GM10266 (cell line): ENCODE measurements at regions not wholly inside any gene's neighbourhood (a gene's known extent, or its start where the extent isn't known, plus 50 kb on each side); places are given as distances from the start of the nearest gene placed in this dataset.

ENCODE experiments used
- DNase-seq: peaks from one replicate; pipeline ENCODE4 v3.0.0; 2012; ENCODE audit errors: extremely low spot score
- TF ChIP-seq, protein P1 (sequence below): IDR thresholded peaks from 2 replicates; pipeline ENCODE4 v1.5.1; 2012; ENCODE audit warnings: mild to moderate bottlenecking, low read depth; ENCODE audit not compliant: control insufficient read depth, insufficient read depth; ENCODE audit errors: missing control alignments

DNA sequence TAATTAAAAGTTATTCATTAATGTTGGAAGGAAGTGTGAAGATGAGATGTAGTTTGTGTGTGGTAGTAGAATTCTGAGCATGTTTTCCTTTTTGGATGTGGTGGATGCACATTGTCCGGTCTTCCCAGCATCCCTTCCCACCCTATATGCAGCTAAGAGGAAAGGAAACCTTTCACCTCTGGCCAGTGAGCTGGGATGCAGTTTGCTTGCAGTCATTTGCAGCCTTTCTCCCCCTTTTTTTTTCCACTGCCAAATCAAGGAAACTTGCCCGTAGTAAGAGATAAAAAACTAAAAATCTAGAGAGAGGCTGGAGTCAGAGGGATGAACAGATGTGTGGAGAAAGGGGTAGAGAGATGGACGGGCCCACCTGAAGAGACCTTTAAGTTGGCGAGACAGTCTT is 72.5 kb upstream of the SLC38A2 start:
- TF ChIP-seq, protein P1, sequence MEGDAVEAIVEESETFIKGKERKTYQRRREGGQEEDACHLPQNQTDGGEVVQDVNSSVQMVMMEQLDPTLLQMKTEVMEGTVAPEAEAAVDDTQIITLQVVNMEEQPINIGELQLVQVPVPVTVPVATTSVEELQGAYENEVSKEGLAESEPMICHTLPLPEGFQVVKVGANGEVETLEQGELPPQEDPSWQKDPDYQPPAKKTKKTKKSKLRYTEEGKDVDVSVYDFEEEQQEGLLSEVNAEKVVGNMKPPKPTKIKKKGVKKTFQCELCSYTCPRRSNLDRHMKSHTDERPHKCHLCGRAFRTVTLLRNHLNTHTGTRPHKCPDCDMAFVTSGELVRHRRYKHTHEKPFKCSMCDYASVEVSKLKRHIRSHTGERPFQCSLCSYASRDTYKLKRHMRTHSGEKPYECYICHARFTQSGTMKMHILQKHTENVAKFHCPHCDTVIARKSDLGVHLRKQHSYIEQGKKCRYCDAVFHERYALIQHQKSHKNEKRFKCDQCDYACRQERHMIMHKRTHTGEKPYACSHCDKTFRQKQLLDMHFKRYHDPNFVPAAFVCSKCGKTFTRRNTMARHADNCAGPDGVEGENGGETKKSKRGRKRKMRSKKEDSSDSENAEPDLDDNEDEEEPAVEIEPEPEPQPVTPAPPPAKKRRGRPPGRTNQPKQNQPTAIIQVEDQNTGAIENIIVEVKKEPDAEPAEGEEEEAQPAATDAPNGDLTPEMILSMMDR, result no peak

DNA sequence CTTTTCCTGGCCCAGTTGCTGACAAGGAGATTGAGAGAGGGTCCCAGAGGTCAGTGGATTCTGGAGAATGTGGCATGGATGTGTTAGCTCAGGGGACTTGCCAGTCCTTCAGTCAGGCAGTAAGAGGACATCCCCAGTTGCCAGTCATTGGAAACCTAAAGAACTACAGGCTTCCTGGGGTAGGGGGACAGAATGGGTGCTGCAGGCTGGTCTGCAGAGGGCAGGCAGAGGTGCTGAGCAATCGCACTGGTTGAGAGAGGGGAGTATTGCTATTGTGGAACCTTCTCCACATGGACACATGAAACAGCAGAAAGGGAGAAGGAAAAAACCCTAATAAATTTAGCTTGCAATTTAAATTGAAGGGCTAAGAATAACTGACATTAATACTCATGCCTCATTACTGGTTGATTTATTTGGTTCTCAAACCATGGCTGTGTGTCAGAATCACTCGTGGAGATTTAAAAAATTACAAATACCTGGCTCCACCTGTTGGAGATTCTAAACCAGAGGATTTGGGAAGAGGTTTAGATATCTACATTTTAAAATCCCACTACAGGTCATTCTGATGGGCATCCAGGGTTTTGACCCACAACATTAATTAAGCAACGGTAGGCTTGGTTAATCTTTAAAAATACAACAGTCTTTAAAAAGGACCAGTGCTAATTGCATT is 71.2 kb upstream of the SLC38A2 start:
- TF ChIP-seq, protein P1, result no peak
- no peak for DNase-seq

More for the DNA sequence above, 72.5 kb upstream of the SLC38A2 start:
- no peak for DNase-seq

DNA sequence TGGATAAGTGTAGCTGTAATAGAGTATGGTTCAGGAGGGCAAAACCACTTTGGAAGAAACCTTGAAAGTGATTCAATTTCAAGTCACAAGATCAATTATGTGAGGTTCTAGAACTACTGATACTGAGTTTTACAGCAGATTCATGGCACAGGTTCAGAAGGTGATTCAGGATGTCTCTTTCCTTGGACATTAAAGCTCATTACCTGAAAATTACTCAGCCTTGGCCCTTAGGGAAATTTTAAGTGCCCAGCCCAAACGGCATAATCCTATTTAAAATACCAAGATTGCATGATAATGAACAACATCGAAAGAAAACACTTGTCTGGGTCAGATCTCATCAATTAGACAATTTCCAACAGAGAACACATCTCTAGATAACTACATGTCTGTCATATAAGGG is 70.2 kb upstream of the SLC38A2 start:
- no peak for DNase-seq
- TF ChIP-seq, protein P1, result no peak

DNA sequence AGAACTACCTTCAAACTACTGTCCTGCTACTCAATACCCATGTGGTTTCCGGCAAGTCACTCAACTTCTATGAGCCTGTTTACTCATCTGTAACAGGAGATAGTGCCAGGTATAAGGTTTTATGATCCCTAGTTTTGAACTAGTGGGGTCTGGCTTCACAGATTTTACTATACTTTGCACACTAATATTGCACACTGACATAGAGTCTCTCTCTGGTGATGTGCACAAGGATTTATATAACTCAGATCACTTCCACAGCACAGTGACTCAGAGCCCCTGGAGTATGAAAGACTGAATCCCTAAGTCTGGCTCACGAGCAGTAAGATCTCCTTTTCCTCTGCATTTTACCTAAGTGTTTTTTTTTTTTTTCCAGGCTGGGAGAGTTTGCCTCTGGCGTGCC is 69.7 kb upstream of the SLC38A2 start:
- DNase-seq, result no peak
- TF ChIP-seq, protein P1, result no peak

DNA sequence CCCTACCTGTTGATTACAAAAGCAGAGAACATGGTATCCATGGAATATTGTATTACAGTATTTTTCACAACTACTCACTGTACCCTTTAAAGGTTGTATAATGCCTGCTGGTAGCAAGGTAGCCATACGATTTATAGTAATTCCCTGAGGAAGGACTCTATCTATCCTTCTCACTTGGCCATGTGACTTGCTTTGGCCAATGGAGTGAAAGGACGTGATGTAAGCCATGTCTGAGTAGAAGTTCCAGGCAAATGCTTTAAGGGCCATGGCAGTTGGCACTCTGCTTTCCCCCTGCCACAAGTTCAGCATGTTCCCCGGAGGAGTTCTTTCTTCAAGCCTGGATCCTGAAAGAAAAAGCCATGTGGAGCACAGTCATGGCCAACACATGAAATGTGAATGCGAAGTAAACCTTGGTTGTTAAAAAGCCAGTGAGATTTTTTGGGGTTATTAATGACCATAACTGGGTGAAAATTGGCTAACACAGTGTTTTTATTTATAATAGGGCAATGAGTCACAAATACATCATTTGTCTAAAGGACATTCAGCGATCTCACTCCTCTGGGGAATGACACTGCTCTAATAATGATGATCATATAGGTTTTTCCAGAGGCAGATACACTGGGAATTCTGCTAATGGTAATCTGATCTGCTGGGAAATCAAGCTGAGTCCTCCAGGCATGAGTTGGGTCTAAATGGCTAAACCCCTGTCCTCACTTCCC is 67.4 kb upstream of the SLC38A2 start:
- TF ChIP-seq, protein P1, result no peak
- no peak for DNase-seq

DNA sequence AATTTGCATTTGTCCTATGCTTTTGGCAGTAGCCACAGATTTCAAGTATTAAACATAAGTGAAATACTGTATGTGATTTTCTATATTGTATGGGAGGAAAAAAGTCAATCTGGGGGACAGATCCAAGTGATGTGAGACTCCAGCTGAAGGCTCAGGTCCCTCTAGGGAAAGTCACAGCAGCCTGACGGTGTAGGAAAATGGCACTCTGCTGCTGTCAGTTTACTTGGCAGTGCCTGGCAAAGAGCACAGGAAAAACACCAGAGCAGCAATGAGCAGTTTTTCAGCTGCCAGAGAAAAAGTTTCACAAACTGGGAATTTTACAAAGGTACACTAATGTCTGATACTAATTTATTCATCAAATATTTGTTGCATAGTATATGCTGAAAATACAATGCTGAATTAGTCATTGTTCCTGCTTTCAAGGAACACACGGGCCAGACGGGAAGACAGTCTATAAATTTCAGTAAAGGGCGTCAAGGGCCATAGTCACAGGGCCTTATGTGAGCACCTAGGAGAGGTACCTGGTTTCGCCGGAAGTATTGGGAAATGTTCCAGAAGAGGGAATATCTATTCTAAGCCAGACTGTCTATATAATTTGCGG is 66.2 kb upstream of the SLC38A2 start:
- DNase-seq, result no peak

More for the DNA sequence above, 66.2 kb upstream of the SLC38A2 start:
- TF ChIP-seq, protein P1, result no peak
